GM18505 (cell line): ENCODE measurements at regions not wholly inside any gene's neighbourhood (a gene's known extent, or its start where the extent isn't known, plus 50 kb on each side); places are given as distances from the start of the nearest gene placed in this dataset.

Source experiments
- ATAC-seq: cut with Tn5 transposase; IDR thresholded peaks from one replicate; pipeline ENCODE4 v1.9.1; 2021; ENCODE audit not compliant: unreplicated experiment
- POLR2A ChIP-seq: IDR thresholded peaks from 4 replicates; pipeline ENCODE4 v1.6.1; 2011; ENCODE audit warnings: borderline replicate concordance; ENCODE audit not compliant: insufficient read depth, insufficient read length; ENCODE audit errors: extremely low read depth

GRCh38 chr9:129495620-129496472 lies 125.1 kb downstream of the C9orf50 start:
- no peak for ATAC-seq
- TF ChIP-seq POLR2A: no peak

GRCh38 chr9:129494113-129494789 lies 126.7 kb downstream of the C9orf50 start:
- no peak for ATAC-seq
- no peak for TF ChIP-seq POLR2A

GRCh38 chr9:129493706-129494047 lies 127.2 kb downstream of the C9orf50 start:
- ATAC-seq: no peak
- no peak for TF ChIP-seq POLR2A

- TF ChIP-seq POLR2A: no peak
- ATAC-seq: no peak
These were observed 127.7 kb downstream of the C9orf50 start for GRCh38 chr9:129493002-129493705.

- TF ChIP-seq POLR2A: no peak
- ATAC-seq: no peak
These were observed 129.4 kb downstream of the C9orf50 start for GRCh38 chr9:129491487-129491855.

- no peak for TF ChIP-seq POLR2A
- no peak for ATAC-seq
These were observed 130.1 kb downstream of the C9orf50 start for GRCh38 chr9:129490583-129491486.

GRCh38 chr9:129489838-129490582 lies 130.9 kb downstream of the C9orf50 start:
- no peak for ATAC-seq
- no peak for TF ChIP-seq POLR2A

- TF ChIP-seq POLR2A: no peak
- ATAC-seq: no peak
These were observed 133.0 kb downstream of the C9orf50 start for GRCh38 chr9:129487658-129488483.

GRCh38 chr9:129486756-129487657 lies 133.9 kb downstream of the C9orf50 start:
- TF ChIP-seq POLR2A: no peak
- ATAC-seq: no peak

GRCh38 chr9:129485145-129485774 lies 135.6 kb downstream of the C9orf50 start:
- no peak for TF ChIP-seq POLR2A
- ATAC-seq: no peak
